Mucosa of rectum (tissue), 2 donors: ENCODE measurements at regions not wholly inside any gene's neighbourhood (a gene's known extent, or its start where the extent isn't known, plus 50 kb on each side); places are given as distances from the start of the nearest gene placed in this dataset.
"Not testable (repeated sequence)": the region's sequence is repeated elsewhere in the genome, so short reads cannot be mapped to it uniquely, and the experiment has no call there.

Source experiments
- H3K27ac ChIP-seq, 2 donors: one replicate each; pipeline ENCODE4 v1.7.0; 2013; ENCODE audit warnings: inconsistent platforms in 2 of 2, low read depth in 2 of 2, low read length in 2 of 2
- H3K27me3 ChIP-seq, 2 donors: one replicate each; pipeline ENCODE4 v1.7.0; 2013; ENCODE audit warnings: low read length in 2 of 2; ENCODE audit not compliant: control insufficient read depth in 2 of 2, insufficient read depth in 2 of 2
- H3K36me3 ChIP-seq, 2 donors: one replicate each; pipeline ENCODE4 v1.7.0; 2013; ENCODE audit warnings: low read length in 2 of 2; ENCODE audit not compliant: control insufficient read depth in 2 of 2, insufficient read depth in 2 of 2
- H3K4me1 ChIP-seq, 2 donors: one replicate each; pipeline ENCODE4 v1.7.0; 2013; ENCODE audit warnings: low read length in 2 of 2, mild to moderate bottlenecking in 1 of 2; ENCODE audit not compliant: control insufficient read depth in 2 of 2, insufficient read depth in 2 of 2
- H3K4me3 ChIP-seq, 2 donors: one replicate each; pipeline ENCODE4 v1.7.0; 2013; ENCODE audit warnings: low read length in 2 of 2
- H3K9ac ChIP-seq, 2 donors: one replicate each; pipeline ENCODE4 v1.7.0; 2013; ENCODE audit warnings: low read length in 2 of 2, low read depth in 1 of 2, mild to moderate bottlenecking in 1 of 2
- H3K9me3 ChIP-seq, 2 donors: one replicate each; pipeline ENCODE4 v1.7.0; 2013; ENCODE audit warnings: low read length in 2 of 2; ENCODE audit not compliant: control insufficient read depth in 2 of 2
- donor health status: healthy.
- donor health status: Normal muscosa, but diverticular disease.

GRCh38 chr7:157475095-157475494, 138.3 kb downstream of the DNAJB6 start:
- H3K4me3 ChIP-seq: no peak overlapping the region
- no peak overlapping the region for H3K9ac ChIP-seq
- no peak overlapping the region for H3K27ac ChIP-seq
- H3K4me1 ChIP-seq: no peaks in the 10 kb centered on the region
- no peaks in the 10 kb centered on the region for H3K36me3 ChIP-seq
- peaks cover 4 to 5% of the 10 kb centered on the region in 2 donors for H3K9me3 ChIP-seq
- H3K27me3 ChIP-seq: no peaks in the 10 kb centered on the region

GRCh38 chr7:157475601-157476000, 138.8 kb downstream of the DNAJB6 start:
- Histone ChIP-seq H3K9me3 (peaks cover 4 to 5% of the 10 kb centered on the region in 2 donors), H3K4me1 (no peaks in the 10 kb centered on the region), H3K27me3 (no peaks in the 10 kb centered on the region), H3K9ac (no peak overlapping the region), H3K36me3 (no peaks in the 10 kb centered on the region), H3K27ac (no peak overlapping the region), H3K4me3 (no peak overlapping the region)

GRCh38 chr7:157476201-157476600, 139.4 kb downstream of the DNAJB6 start:
- H3K27me3 ChIP-seq: no peaks in the 10 kb centered on the region
- no peaks in the 10 kb centered on the region for H3K36me3 ChIP-seq
- peaks cover 4 to 5% of the 10 kb centered on the region in 2 donors for H3K9me3 ChIP-seq
- H3K9ac ChIP-seq: no peak overlapping the region
- H3K27ac ChIP-seq: no peak overlapping the region
- no peaks in the 10 kb centered on the region for H3K4me1 ChIP-seq
- no peak overlapping the region for H3K4me3 ChIP-seq

GRCh38 chr7:157476654-157477549, 140.1 kb downstream of the DNAJB6 start:
- H3K9ac ChIP-seq: no peak overlapping the region
- H3K36me3 ChIP-seq: no peaks in the 10 kb centered on the region
- peaks cover 4 to 5% of the 10 kb centered on the region in 2 donors for H3K9me3 ChIP-seq
- no peak overlapping the region for H3K27ac ChIP-seq
- no peak overlapping the region for H3K4me3 ChIP-seq
- no peaks in the 10 kb centered on the region for H3K27me3 ChIP-seq
- H3K4me1 ChIP-seq: no peaks in the 10 kb centered on the region

- Histone ChIP-seq H3K4me1 (no peaks in the 10 kb centered on the region), H3K27me3 (no peaks in the 10 kb centered on the region), H3K4me3 (peak overlapping the region in 1 of 2 donors; percentile 56), H3K9ac (no peak overlapping the region), H3K36me3 (no peaks in the 10 kb centered on the region), H3K9me3 (peaks cover 3 to 4% of the 10 kb centered on the region in 2 donors), H3K27ac (no peak overlapping the region)
Observed at GRCh38 chr7:157477550-157478212, 140.9 kb downstream of the DNAJB6 start.

- H3K27ac ChIP-seq, H3K4me3 ChIP-seq, H3K9ac ChIP-seq, H3K36me3 ChIP-seq, H3K4me1 ChIP-seq, H3K9me3 ChIP-seq, H3K27me3 ChIP-seq: not testable (repeated sequence)
Observed at GRCh38 chr7:157478611-157479010, 141.8 kb downstream of the DNAJB6 start.

GRCh38 chr7:157479326-157479725, 142.5 kb downstream of the DNAJB6 start:
- no peaks in the 10 kb centered on the region for H3K9me3 ChIP-seq
- no peak overlapping the region for H3K4me3 ChIP-seq
- H3K27me3 ChIP-seq: peaks cover 0 to 2% of the 10 kb centered on the region in 2 donors
- no peaks in the 10 kb centered on the region for H3K4me1 ChIP-seq
- H3K27ac ChIP-seq: no peak overlapping the region
- H3K9ac ChIP-seq: no peak overlapping the region
- H3K36me3 ChIP-seq: no peaks in the 10 kb centered on the region

GRCh38 chr7:157480371-157481050, 143.7 kb downstream of the DNAJB6 start:
- Histone ChIP-seq H3K9me3 (no peaks in the 10 kb centered on the region), H3K36me3 (no peaks in the 10 kb centered on the region), H3K27ac (no peak overlapping the region), H3K4me1 (no peaks in the 10 kb centered on the region), H3K27me3 (peaks cover 2 to 3% of the 10 kb centered on the region in 2 donors), H3K9ac (no peak overlapping the region), H3K4me3 (no peak overlapping the region)

- no peak overlapping the region for H3K9ac ChIP-seq
- no peaks in the 10 kb centered on the region for H3K4me1 ChIP-seq
- H3K4me3 ChIP-seq: no peak overlapping the region
- no peaks in the 10 kb centered on the region for H3K9me3 ChIP-seq
- H3K36me3 ChIP-seq: no peaks in the 10 kb centered on the region
- no peak overlapping the region for H3K27ac ChIP-seq
- H3K27me3 ChIP-seq: peaks cover 2 to 5% of the 10 kb centered on the region in 2 donors
Observed at GRCh38 chr7:157481389-157481788, 144.6 kb downstream of the DNAJB6 start.

GRCh38 chr7:157482025-157482424, 145.2 kb downstream of the DNAJB6 start:
- Histone ChIP-seq H3K36me3 (no peaks in the 10 kb centered on the region), H3K9me3 (no peaks in the 10 kb centered on the region), H3K27ac (no peak overlapping the region), H3K4me1 (no peaks in the 10 kb centered on the region), H3K9ac (no peak overlapping the region), H3K4me3 (no peak overlapping the region), H3K27me3 (peaks cover 2 to 5% of the 10 kb centered on the region in 2 donors)
